ENCODE measurements at regions not wholly inside any gene's neighbourhood (a gene's known extent, or its start where the extent isn't known, plus 50 kb on each side); places are given as distances from the start of the nearest gene placed in this dataset.

DNA sequence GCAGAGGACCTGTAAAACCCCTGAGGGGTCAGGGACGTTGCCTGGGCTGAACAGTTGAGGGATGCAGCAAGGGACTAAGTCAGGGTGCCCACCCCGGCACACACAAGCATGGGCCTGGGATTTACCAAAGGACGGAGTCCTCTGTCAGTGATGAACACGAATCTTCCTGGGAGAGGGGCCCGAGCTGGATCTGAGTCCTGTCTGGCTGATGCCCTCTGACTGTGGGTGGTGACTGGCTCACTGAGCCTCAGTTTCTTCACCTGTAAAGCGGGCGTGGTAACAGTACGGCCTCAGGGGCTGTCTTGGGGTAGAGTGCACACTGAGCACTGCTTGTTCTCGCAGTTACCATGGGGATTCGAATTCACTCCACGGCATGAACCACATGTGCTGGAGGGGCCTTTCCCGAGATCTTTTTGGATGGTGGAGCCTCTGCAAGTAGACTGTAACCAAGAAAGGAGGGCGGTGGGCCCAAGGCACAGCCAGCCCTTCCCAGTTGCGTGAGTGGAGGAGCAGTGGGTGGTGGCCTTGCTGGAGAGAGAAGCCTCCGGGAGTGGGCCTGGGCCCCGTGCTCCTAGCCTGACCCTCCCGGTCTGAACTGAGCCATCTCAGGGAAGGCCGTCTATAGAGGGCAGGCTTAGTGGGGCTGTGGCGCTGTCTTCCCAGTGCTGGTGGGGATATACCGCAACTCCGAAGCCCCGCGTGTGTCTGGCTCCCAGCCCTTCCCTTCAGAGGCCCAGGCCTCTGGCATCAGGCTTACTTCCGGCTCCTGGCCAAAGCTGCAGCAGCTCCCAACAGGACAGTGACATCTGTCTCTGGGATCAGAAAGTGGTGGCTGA lies 130.8 kb upstream of the HS6ST1 start:
- intact Hi-C loops (cut with DNase I): no loop called here
- H3K36me3 ChIP-seq: no peaks in the 10 kb centered on the region
- no peak overlapping the region for H3K27ac ChIP-seq
- H3K9me3 ChIP-seq: no peaks in the 10 kb centered on the region
- no peak for DNase-seq
- no peak overlapping the region for H3K4me3 ChIP-seq (replicated peaks in 1 of 3)
- H3K4me1 ChIP-seq: no peaks in the 10 kb centered on the region
- TF ChIP-seq, protein P1, sequence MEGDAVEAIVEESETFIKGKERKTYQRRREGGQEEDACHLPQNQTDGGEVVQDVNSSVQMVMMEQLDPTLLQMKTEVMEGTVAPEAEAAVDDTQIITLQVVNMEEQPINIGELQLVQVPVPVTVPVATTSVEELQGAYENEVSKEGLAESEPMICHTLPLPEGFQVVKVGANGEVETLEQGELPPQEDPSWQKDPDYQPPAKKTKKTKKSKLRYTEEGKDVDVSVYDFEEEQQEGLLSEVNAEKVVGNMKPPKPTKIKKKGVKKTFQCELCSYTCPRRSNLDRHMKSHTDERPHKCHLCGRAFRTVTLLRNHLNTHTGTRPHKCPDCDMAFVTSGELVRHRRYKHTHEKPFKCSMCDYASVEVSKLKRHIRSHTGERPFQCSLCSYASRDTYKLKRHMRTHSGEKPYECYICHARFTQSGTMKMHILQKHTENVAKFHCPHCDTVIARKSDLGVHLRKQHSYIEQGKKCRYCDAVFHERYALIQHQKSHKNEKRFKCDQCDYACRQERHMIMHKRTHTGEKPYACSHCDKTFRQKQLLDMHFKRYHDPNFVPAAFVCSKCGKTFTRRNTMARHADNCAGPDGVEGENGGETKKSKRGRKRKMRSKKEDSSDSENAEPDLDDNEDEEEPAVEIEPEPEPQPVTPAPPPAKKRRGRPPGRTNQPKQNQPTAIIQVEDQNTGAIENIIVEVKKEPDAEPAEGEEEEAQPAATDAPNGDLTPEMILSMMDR (IDR thresholded peaks at IDR 0.05): no peak
- no peak for TF ChIP-seq POLR2A (IDR thresholded peaks at IDR 0.05)
- WGBS, 2 donors: 91 to 94% methylated on average over 16 to 24 of the region's 24 CpGs
- no peaks in the 10 kb centered on the region for H3K27me3 ChIP-seq

DNA sequence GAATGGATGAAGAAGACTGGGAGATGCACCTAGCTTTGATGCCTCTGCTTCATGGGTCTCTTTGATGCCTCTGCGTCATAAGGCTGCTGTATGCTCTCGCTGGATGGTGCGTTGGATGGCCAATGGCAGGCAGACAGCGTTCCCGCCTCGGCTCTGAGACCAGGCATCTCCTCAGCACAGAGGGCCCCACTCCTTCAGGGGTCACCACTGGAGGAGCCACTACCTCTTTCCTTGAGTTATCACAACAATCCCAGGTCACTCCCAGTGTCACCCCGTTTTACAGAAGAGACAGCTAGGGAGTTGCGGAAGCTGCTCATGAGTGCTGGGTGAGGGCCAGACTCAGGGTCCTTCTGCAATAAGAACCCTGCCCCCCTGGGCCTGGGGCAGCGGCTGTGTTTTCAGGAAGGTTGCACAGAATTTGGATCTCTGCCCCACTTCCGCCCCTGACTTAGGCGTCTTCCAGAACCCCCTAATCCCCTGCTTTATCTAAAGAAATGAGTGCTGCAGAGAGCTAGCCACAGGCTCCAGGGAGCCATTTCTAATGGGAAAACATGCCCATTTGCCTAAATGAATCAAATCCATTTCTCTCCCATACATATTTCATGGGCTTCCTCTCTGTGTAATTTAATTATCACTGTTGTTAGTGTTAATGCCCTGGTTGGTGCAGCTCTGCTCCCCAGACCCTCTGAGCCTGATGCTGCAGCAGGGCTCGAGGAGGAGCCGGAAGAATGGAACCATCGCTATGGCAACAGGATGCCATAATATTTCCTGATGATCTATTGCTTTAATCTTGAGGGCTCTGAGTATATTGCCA lies 131.8 kb upstream of the HS6ST1 start:
- Histone ChIP-seq H3K27ac (no peak overlapping the region), H3K4me3 (replicated peaks in 1 of 3) (no peak overlapping the region), H3K27me3 (no peaks in the 10 kb centered on the region), H3K4me1 (no peaks in the 10 kb centered on the region), H3K9me3 (no peaks in the 10 kb centered on the region), H3K36me3 (no peaks in the 10 kb centered on the region)
- intact Hi-C loops (cut with DNase I): no loop called here
- WGBS, 2 donors: 89 to 90% methylated on average over 13 to 14 of the region's 14 CpGs
- TF ChIP-seq, protein P1 (IDR thresholded peaks at IDR 0.05): no peak
- TF ChIP-seq POLR2A (IDR thresholded peaks at IDR 0.05): no peak
- no peak for DNase-seq

DNA sequence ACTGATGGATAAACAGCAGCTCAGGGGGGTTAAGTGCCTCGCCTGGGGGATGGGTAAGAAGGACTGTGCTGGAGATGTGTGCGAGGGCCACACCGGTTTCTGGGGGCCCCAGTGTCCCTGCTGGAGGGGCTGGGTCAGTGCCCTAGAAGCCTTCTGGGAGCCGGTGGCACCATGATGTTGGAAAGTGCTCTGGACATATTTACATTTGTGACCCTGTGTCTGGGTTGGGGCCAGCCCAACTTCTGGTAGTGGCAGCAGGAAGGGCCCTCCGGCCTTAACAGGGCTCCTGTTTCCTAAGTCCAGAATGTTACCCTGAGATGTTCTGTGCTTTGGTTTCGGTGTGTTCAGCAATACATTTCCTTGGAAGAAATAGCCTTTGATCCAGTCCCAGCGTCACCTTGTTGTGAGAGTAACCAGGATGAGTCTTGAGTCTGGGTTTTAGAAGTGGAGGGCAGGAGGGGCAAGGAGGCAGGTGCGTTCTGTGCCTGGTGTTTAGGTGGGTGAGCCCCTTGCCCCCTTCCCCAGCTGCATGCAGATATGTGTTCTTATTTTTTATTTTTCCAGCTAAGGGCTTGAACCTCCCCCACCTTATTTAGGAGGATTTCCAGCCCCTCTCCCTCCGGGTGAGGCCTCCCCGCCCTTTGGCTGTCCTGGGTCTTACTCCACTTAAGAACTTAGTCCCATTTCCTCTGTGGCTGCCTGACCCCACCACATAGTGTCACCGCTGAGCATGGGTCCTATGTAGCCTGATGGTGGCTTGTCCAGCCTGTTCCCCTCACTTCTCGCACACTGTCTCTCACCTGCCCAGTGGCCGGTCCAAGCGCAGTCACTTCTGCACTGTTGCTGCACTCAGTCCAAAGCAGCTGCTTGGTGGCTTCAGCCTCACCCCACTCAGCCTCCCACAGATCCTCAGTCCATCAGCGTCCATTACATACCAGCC lies 132.7 kb upstream of the HS6ST1 start:
- TF ChIP-seq POLR2A (IDR thresholded peaks at IDR 0.05): no peak
- no peak overlapping the region for H3K27ac ChIP-seq
- no peaks in the 10 kb centered on the region for H3K4me1 ChIP-seq
- intact Hi-C loops (cut with DNase I): no loop called here
- no peaks in the 10 kb centered on the region for H3K9me3 ChIP-seq
- H3K4me3 ChIP-seq (replicated peaks in 1 of 3): no peak overlapping the region
- DNase-seq: no peak
- 90 to 93% methylated on average over 15 of the region's 15 CpGs for WGBS, 2 donors
- H3K27me3 ChIP-seq: no peaks in the 10 kb centered on the region
- H3K36me3 ChIP-seq: no peaks in the 10 kb centered on the region

GRCh38 chr2:128452024-128452411 lies 133.3 kb upstream of the HS6ST1 start:
- H3K36me3 ChIP-seq: no peaks in the 10 kb centered on the region
- H3K4me1 ChIP-seq: no peaks in the 10 kb centered on the region
- 89 to 97% methylated on average over 1 of the region's 1 CpG for WGBS, 2 donors
- intact Hi-C loops (cut with DNase I): no loop called here
- TF ChIP-seq, protein P1 (IDR thresholded peaks at IDR 0.05): no peak
- TF ChIP-seq POLR2A (IDR thresholded peaks at IDR 0.05): no peak
- DNase-seq: no peak
- no peaks in the 10 kb centered on the region for H3K9me3 ChIP-seq
- no peak overlapping the region for H3K4me3 ChIP-seq (replicated peaks in 1 of 3)
- H3K27me3 ChIP-seq: no peaks in the 10 kb centered on the region
- no peak overlapping the region for H3K27ac ChIP-seq

Measured in thyroid gland (tissue), 4 donors.